ENCODE measurements at regions not wholly inside any gene's neighbourhood (a gene's known extent, or its start where the extent isn't known, plus 50 kb on each side); places are given as distances from the start of the nearest gene placed in this dataset.
A peak's percentile ranks its signal among the peaks of the same experiment; 100 is the strongest.

GRCh38 chr3:187954873-187955586 is 198.9 kb upstream of the LPP start:
- peak; percentile 47 for DNase-seq (ENCODE audit: low read depth)

GRCh38 chr3:187955587-187955952 is 198.4 kb upstream of the LPP start:
- no peak for DNase-seq (ENCODE audit: low read depth)

GRCh38 chr3:187957165-187957581 is 196.8 kb upstream of the LPP start:
- no peak for DNase-seq (ENCODE audit: low read depth)

GRCh38 chr3:187957582-187957981 is 196.4 kb upstream of the LPP start:
- DNase-seq (ENCODE audit: low read depth), result no peak

GRCh38 chr3:187958432-187959003 is 195.4 kb upstream of the LPP start:
- no peak for DNase-seq (ENCODE audit: low read depth)

GRCh38 chr3:187960820-187961219 is 193.1 kb upstream of the LPP start:
- no peak for DNase-seq (ENCODE audit: low read depth)

GRCh38 chr3:187961366-187961765 is 192.6 kb upstream of the LPP start:
- no peak for DNase-seq (ENCODE audit: low read depth)

- no peak for DNase-seq (ENCODE audit: low read depth)
Measured at GRCh38 chr3:187963003-187963676, 190.8 kb upstream of the LPP start.

GRCh38 chr3:187963677-187964385 is 190.1 kb upstream of the LPP start:
- no peak for DNase-seq (ENCODE audit: low read depth)

- DNase-seq (ENCODE audit: low read depth), result no peak
Measured at GRCh38 chr3:187964760-187965159, 189.2 kb upstream of the LPP start.

GRCh38 chr3:187966096-187966495 is 187.9 kb upstream of the LPP start:
- no peak for DNase-seq (ENCODE audit: low read depth)

GRCh38 chr3:187966636-187967406 is 187.1 kb upstream of the LPP start:
- DNase-seq (ENCODE audit: low read depth), result no peak

GRCh38 chr3:187967993-187968392 is 186.0 kb upstream of the LPP start:
- DNase-seq (ENCODE audit: low read depth), result no peak

GRCh38 chr3:187968883-187969580 is 184.9 kb upstream of the LPP start:
- peak; percentile 75 for DNase-seq (ENCODE audit: low read depth)

GRCh38 chr3:187969581-187969950 is 184.4 kb upstream of the LPP start:
- DNase-seq (ENCODE audit: low read depth), result no peak

- no peak for DNase-seq (ENCODE audit: low read depth)
Measured at GRCh38 chr3:187970106-187970505, 183.9 kb upstream of the LPP start.

GRCh38 chr3:187971629-187972028 is 182.3 kb upstream of the LPP start:
- DNase-seq (ENCODE audit: low read depth), result no peak

GRCh38 chr3:187972454-187972853 is 181.5 kb upstream of the LPP start:
- DNase-seq (ENCODE audit: low read depth), result no peak

GRCh38 chr3:187973977-187974870 is 179.7 kb upstream of the LPP start:
- DNase-seq (ENCODE audit: low read depth), result no peak

GRCh38 chr3:187974871-187975271 is 179.1 kb upstream of the LPP start:
- DNase-seq (ENCODE audit: low read depth), result no peak

Data from GM04504 (cell line).